ENCODE measurements at regions not wholly inside any gene's neighbourhood (a gene's known extent, or its start where the extent isn't known, plus 50 kb on each side); places are given as distances from the start of the nearest gene placed in this dataset.

DNA sequence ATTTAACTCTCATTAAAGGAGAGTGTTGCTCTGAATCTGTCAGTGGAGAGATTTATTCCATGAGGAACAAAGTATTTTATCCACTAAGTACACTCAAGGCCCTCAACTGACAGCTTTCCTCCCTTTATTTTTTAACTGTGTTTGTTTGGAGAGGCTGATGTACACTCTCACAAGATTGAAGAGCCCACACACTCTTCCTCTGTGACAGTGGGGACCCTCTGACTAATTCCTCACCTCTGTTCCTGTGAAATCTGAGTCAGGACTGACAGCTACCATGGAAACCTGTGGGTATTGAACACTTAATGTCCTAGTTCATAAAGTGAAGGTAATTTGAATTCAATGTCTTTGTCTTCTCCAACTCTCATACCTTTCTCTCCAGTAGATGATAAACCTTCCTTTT, 189.8 kb upstream of the PITRM1 start:
- TF ChIP-seq CTCF (conservative IDR thresholded peaks at IDR 0.05; ENCODE audit: low read depth, low read length) (no peak), MXI1 (IDR thresholded peaks at IDR 0.05; ENCODE audit: borderline replicate concordance, low read depth, low read length) (no peak), CEBPB (IDR thresholded peaks at IDR 0.05; ENCODE audit: low read depth, low read length) (no peak), RFX5 (IDR thresholded peaks at IDR 0.05; ENCODE audit: low read depth, low read length) (no peak), FOS (IDR thresholded peaks at IDR 0.05; ENCODE audit: low read depth, low read length) (no peak), POLR2A (IDR thresholded peaks at IDR 0.05; ENCODE audit: low read depth, low read length) (no peak), SMC3 (IDR thresholded peaks at IDR 0.05; ENCODE audit: low read depth, low read length) (no peak), RCOR1 (IDR thresholded peaks at IDR 0.05; ENCODE audit: insufficient replicate concordance, low read length) (no peak), RAD21 (IDR thresholded peaks at IDR 0.05; ENCODE audit: low read length) (no peak), CHD1 (IDR thresholded peaks at IDR 0.05; ENCODE audit: low read depth, low read length) (no peak)
